ENCODE measurements at regions not wholly inside any gene's neighbourhood (a gene's known extent, or its start where the extent isn't known, plus 50 kb on each side); places are given as distances from the start of the nearest gene placed in this dataset.
"Not testable (repeated sequence)": the region's sequence is repeated elsewhere in the genome, so short reads cannot be mapped to it uniquely, and the experiment has no call there.

DNA sequence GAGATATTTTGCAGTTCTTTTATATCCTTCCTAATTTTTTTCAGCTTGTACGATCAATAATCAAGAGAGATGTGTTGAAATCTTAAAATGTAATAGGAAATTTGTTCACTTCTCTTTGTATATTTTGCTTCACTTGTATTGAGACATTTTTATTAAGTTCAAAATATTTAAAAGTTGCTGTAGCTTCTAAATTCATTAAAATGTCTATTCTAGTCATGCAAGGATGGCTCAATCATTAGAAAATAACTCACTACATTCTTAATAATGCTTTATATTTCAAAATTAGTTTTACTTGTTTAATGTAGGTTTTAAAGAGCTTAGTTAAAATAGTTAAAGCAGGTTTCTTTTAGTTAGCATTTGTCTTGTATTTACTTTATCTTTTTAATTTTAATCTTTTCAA, 308.4 kb downstream of the CYRIA start:
- DNase-seq = no peak

DNA sequence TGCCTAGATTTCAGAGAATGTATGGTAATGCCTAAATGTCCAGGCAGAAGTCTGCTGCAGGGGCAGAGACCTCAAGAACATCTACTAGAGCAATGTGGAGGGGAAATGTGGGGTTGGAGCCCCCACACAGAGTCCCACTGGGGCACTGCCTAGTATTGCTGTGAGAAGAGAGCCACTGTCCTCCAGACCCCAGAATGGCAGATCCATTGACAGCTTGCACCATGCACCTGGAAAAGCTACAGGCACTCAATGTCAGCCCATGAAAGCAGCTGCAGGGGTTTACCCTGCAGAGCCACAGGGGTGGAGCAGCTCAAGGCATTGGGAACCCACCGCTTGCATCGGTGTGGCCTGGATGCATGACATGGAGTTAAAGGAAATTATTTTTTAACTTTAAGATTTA, 314.1 kb downstream of the CYRIA start:
- no peak for DNase-seq

DNA sequence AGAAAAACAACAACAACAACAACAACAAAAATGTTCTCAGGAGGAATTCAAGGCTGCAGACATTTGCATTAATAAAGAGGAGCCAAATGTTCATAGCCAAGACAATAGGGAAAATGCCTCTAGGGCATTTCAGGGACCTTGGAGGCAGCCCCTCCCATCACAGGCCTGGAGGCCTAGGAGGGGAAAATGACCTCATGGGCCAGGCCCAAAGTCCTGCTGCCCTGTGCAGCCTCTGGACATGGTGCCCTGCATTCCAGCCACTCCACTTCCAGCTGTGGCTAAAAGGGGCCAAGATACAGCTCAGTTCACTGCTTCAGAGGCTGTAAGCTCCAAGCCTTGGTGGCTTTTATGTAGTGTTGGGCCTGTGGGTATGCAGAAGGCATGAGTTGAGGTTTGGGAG, 314.5 kb downstream of the CYRIA start:
- no peak for DNase-seq

DNA sequence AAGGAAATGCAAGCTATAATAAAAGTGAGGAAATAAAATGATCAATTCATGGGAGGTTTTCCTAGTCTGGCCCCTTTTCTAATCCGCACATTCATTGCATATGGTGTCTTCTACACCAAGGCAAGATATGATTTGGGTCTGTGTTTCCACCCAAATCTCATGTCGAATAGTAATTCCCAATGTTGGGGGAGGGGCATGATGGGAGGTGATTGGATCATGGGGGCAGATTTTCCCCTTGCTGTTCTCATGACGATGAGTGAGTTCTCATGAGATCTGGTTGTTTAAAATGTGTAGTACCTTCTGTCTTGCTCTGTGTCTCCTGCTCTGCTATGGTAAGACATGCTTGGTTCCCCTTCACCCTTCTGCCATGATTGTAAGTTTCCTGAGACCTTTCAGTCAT, 315.4 kb downstream of the CYRIA start:
- no peak for DNase-seq

DNA sequence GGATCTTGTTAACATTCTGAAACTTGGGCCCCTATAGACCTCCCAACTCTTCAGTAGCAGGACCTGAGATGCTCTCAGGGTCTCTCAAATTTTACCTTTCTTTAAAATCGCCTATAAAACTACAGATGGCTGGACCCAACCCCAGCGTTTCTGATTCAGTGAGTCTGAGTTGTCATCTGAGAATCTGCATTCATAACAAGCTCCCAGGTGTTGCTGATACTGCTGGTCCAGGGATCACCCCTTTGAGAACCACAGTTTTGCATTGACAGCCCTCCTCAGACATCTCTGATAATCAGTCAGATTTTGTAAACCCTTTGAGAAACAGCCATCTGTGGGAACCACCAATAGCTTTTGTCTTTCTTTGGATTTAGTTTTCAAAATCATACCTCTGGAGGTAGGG, 315.8 kb downstream of the CYRIA start:
- DNase-seq = no peak

DNA sequence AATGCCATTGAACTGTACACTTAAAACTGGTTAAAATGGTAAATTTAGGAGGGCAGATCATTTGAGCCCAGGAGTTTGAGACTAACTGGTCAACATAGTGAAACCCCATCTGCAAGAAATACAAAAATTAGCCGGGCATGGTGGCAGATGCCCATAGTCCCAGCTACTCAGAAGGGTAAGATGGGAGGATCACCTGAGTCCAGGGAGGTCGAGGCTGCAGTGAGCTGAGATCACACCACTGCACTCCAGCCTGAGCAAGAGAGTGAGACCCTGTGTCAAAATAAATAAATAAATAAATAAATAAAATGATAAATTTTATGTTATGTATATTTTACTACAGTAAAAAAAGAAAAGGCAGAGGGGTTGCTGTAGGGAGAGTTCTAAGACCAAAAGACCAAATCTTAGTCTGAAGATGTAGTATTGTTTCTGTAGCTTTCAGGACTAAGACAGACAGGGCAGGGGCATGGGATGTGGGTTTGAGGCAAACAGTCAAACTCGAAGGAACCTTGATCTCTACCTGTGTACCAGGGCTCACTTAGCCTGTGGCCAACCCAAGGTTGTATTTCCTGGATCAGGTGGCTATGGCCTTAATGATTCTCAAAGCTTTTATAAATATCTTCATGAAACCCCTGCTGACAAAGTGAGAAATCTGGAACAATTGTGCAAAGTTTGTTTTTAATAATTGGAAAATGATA, 316.7 kb downstream of the CYRIA start:
- DNase-seq = no peak

DNA sequence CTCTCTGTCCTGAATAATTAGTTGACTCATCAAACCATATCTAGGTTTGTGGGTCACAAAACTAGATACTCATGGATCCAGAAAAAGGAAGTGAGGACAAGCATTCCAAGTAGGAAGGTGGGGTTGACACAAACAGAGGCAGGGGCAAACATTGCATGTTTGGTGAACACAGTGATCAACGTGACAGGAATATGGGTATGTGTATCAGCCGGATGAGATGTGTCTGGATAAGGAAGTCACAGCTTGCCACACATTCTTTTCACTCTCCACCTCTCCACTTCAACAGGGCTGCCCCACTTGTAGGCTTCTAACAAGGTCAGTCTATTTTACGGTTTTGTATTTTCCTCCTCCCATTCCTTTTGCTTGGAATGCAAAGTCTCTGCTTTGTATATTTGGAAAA, 319.0 kb downstream of the CYRIA start:
- no peak for DNase-seq

DNA sequence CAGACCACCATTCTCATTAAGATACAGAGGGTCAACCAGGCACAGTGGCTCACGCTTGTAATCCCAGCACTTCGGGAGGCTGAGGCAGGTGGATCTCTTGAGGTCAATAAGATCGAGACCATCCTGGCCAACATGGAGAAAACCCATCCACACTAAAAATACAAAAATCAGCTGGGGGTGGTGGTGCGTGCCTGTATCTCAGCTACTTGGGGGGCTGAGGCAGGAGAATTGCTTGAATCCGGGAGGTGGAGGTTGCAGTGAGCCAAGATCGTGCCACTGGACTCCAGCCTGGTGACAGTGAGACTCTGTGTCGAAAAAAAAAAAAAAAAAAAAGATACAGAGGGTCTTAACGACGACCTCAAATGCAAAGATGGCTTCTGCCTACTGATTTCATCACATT, 320.4 kb downstream of the CYRIA start:
- not testable (repeated sequence) for DNase-seq

DNA sequence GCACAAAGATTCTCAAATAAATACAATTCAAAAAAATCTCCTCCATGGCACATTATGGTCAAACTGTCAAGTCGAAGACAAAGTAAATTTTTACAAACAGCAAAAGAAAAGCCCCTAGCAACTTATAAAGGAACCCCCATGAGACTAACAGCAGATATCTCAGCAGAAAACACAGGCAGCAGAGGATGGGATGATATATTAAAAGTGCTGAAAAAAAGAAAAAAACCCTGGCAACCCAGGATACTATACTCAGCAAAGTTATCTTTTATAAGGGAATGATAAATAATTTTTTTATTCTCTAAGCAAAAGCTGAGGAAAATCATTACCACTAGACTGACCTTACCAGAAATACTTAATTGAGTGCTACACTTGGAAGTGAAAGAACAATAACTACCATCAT, 326.4 kb downstream of the CYRIA start:
- DNase-seq = no peak

DNA sequence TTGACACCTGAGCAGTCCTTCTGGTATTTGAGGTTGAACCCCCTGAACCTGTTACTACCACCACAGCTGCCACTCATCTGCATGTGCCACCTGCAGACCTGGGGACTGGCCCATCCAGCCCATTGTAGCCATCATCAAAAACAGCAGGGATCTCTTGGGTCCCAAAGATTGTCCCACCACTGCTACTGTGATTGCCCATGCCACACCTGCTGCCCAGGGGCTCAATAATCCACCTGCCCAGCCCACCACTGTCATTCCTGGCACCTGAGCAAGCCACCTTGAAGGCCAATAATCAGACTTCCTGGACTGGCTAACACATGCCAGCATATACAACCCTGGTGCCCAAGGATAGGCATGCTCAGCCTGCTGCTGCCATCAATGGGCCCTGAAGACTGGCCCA, 327.6 kb downstream of the CYRIA start:
- no peak for DNase-seq

DNA sequence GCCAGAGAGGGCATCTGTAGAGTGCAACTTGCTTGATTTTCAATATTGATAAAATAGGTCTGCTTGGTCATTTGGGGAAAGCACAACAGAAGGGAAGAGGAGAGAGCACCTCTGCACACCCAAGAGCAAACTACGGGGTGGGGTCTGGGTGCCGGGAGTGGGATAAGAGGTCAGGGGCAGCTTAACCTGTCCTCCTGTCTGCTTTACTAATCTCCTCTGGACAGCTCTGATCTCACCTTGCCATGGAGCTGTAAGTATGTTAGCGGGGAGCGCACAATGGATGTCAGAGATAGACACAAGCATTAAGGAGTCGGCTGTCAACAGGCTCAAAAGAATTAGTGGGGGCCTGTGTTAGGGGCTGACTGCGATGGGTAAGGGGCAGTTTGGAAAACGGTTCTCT, 328.7 kb downstream of the CYRIA start:
- no peak for DNase-seq

DNA sequence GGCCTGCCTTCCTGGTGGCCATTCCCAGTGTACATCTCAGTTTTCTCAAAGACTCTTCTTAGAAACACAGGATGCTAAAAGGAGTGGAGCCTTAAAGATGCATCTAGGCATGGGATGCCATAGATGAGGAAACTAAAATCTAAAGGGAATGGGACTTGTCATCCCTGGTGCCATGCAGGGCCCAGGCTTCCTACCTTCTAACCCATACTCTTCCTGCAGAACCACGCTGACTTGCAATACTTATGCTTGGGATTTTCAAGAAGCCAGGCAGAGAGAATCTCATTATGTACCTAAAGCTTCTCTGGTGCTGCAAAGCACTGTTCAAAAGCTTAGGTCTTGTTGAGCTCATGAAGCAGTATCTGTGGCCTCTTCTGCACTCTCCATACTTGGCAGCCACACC, 329.1 kb downstream of the CYRIA start:
- DNase-seq = no peak

DNA sequence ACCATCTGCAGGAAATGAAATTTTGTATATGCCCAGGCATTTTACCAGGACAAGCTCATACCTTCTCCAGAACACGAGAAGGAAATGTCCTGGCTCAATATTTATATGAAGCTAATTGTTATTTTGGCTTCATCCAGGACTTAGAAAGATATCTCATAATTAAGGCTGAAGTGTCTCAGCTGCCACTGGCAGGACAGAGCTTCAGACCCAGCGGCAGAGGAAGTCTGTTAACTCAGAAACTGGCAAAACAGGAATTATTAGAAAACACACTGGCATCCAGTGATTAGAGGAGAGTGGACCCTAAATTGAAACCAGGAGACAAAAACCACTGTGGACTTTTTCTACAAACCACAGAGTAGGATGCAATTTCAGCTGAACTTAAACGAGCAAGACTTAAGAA, 329.7 kb downstream of the CYRIA start:
- no peak for DNase-seq

DNA sequence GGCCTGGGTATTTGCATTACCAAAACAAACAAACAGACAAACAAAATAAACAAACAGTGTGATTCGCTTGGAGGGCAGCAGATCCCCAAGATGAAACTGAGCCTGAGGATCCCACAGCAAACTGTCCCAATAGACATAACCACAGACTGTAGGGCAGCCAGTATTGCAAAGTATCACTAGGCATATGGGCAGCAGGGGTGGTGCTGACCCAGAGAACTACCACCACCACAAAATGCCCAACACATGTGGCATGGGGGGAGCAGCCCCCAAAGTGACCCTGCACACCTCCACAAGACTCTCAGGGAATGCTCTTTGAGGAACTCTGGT, 330.1 kb downstream of the CYRIA start:
- DNase-seq = no peak

DNA sequence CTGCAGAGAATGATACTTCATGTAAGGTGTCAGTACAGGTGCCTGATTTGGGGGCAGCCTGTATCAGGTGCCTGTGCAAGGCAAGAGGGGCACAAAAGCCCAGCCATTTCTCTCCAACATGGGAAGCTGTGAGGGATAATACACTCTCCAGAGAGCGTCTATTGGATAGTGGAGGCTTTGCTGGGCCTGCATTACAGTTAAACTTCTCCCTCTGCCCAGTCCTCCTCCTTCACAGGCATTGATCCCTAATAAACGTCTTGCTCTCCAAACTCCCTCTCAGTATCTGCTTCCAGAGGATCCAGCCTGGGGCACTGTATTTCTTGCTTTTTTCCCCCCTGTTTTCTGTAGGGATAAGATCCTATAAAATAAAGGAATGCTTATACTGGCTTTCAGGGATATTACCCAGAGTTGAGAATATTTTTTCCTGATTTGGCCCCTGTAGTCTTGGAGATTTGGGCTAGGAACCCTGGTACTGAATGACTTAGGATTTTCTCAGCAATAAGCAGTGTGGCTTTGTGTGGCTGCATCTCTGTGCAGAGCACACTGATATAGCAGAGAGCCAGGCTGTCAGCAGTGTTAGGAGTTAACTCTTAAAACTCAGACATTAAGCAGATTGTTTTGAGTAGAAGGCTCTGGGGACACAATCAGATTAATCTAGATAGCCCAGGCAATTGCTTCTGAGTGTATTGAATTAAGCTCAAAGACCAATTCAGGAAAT, 330.6 kb downstream of the CYRIA start:
- no peak for DNase-seq

DNA sequence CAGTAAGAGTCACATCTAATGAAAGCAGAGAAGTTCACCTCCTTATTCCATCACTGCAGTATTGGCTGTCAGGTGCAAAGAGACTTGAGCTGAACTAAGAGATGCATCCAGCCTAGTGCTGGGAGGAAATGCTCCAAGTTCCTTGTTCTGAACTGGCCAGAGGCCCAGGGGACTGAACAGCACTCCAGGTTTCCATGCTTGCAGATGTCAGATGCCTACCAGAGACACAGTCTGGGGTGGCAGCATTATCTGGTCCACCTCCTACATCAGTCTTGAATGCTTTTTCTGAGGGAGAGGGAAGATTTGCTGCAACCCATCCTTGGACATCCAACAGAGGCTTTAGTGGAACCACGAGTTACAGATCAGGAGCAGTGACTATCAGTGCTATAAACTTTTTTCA, 331.3 kb downstream of the CYRIA start:
- no peak for DNase-seq

DNA sequence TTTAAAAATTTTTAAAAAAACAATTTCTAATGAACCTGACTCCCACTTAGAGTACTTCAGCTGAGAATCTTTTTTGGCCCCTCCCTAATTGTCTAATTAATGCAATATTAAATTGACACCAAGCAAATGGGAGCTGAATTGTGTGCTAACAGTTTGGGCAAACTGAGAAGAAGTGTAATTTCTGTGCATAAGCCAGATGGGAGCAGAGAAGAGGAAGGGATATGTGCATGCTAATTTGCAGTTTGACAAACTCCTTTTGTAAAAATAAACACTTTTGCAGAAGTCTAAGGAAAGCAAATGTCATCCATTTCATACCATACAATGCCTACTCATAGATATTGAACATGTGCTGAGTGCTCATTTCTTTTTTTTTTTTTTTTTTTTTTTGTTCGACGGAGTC, 332.0 kb downstream of the CYRIA start:
- DNase-seq = no peak

DNA sequence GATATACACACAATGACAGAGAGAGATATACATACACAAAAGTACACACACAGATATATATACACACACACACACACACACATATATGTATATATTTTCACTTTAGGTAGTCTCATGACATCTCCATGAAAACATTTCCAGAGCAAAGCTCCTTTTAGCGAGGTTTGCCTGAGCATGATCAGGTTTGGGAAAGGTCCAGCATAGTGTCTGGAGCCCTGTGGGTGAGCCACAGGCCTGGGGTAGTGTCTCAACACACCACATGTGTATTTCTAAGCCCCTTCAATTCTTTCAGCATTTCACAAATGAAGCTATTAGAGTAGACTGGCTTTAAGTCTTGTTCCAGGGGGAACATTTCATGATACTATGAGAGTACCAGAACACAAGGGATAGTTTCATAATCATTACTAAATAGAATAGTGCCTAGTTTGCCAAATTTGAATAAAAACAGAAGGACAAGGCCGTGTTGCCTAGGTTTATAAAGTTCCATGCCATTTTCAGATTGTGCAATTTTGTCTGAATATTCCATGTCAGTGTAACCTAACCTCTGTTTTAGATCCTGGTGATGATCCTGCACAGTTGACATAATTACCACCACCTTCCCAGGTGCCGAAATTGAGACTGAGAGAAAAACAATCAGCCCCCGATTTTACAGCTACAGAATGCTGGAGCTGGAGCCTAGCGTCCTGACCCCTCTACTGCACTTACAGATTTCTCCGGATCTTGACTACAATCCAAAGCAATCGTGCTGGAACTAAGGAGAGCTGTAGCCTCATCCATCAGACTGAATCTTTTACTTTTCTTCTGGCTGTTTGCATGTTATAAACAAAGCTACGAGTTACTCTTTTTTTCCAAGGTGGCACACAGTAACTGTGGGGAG, 332.7 kb downstream of the CYRIA start:
- no peak for DNase-seq

DNA sequence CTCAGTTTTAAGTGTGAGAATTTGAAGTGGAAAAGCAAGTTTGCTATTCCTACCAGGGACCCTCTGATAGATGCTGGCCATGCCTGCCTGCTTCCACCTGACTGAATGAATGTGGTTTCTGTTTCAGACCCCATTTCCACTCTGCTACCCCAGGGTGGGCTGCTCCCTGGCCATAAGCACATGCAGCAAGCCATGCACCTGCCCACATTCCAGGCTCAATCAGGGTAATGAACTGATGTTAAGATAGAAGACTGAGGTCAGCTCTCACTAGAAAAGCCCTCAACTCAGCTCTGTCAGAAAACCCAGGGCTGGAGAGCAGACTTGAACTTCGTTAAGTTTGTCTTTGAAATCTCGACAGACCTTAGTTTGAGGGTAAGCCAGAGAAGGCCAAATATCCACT, 333.9 kb downstream of the CYRIA start:
- no peak for DNase-seq

DNA sequence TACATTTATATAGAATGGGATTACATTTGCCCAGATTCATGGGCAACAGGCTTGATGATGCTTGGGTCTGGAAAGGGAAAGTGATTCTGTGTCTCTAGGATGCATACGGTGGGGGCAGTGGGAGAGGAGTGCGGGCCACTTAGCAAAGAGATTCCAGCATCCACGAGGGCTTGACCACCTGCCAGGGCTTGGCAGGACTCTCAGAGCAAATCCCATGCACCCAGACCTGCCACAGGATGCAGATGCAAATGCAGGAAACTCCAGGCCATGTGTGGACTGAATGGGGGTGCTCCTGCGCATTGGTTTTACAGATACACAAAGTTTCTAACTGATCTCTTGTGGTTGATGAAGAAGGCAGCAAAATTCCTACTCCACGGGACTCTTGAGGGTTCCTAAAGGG, 334.7 kb downstream of the CYRIA start:
- no peak for DNase-seq

DNA sequence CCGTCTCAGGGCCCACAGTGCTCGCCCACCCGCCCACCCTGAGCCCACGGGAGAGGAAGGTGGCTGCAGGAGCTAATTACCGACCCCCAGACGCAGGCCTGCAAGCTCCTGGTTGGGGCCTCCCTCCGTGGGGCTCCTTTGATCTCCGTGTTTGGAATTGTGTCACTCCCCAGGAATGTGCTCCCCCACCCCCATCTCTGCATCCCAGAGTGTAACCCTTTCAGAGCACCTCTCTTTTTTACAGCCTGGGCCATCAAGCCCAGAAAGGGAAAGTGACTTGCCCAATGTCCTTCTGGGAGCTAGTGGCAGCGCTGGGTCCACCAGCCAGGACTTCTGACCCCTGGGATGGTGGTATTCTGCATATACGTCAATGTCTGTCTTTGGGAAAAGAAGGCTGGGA, 335.1 kb downstream of the CYRIA start:
- DNase-seq = no peak

DNA sequence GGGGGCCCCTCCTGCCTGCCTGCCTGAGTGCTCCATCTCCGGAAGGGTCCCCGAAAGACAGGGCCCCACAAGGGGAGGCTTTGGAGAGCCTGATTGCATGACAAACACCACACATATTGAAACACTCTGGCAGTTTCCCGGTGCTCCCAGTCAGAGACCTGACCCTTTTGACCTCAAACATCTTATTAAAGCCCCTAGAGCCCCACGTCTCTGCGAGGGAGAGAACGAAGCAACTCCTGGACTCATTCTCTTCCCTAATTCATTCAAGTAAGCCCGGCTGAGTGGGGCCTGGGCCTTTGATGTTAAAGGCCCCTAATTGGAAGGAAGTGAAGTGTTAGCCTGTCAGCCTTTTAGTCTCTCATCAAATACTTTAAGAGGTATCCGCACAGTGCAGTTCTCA, 335.6 kb downstream of the CYRIA start:
- DNase-seq = no peak

DNA sequence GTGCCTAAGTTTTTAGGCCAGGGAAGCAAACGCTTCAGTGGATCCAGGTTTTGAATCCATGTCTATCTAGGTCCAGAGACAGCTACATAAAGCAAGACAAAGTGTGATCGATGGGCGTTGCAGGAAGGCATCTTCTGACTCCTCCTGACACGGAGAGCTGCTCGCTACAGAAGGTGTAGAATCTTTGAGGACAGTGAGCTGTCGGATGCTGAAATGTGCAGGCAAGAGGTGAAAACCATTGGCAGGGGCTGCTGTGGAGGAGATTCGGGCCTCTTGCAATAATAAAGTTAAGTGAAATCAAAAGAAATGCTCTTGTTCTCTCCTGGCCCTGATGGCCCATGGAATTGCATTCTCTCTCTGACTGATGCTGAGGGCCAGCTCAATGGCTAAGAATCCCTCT, 336.2 kb downstream of the CYRIA start:
- no peak for DNase-seq

DNA sequence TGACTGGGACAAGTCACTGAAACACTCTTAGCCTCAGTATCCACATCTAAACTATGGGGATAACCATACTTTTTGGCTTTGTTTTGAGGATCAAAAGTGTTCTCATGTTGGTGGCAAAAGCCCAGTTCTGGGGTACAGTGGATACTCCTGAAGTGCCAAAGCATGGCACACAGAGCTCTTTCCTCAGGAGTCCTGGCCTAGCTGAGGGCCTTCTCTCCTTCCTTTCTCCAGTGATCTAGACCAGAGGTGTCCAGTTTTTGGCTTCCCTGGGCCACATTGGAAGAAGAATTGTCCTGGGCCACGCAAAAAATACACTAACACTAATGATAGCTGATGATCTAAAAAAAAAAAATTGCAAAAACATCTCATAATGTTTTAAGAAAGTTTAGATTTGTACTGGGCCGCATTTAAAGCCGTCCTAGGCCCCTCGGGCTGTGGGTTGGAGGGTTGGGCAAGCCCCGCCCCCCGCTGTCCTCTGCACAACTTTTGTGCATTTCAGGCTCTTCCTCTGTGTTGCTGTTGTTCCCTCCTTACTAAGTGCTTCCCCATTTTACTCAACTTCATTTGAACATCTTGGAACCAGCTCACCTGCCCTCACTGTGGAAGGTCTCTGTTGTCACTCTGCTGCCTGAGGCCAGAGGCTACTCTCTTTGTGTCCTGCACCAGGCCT, 337.0 kb downstream of the CYRIA start:
- DNase-seq = no peak
